Prostate gland (tissue), 2 donors: ENCODE measurements at regions not wholly inside any gene's neighbourhood (a gene's known extent, or its start where the extent isn't known, plus 50 kb on each side); places are given as distances from the start of the nearest gene placed in this dataset.
A peak's percentile ranks its signal among the peaks of the same experiment; 100 is the strongest.

ENCODE experiments used
- POLR2A ChIP-seq: fragments of 450-650 bp; IDR thresholded peaks from one replicate; pipeline ENCODE4 v1.6.1; 2016; ENCODE audit warnings: antibody characterized with exemption, mild to moderate bottlenecking
- POLR2AphosphoS5 ChIP-seq: sonication (generic); formaldehyde crosslinking; IDR thresholded peaks from one replicate; pipeline ENCODE4 v1.6.1; 2017; ENCODE audit warnings: antibody characterized with exemption
- TF ChIP-seq, protein P1 (sequence below), 4 experiments: fragments of 200-600 bp in 2 of 4; fragments of 450-650 bp in 2 of 4; sonication (generic) in 2 of 4; IDR thresholded peaks; 1 replicate in 3 of 4; 2 replicates in 1 of 4; pipeline ENCODE4 v1.5.1; 2016 to 2019; ENCODE audit warnings: antibody characterized with exemption in 4 of 4, mild to moderate bottlenecking in 2 of 4, moderate library complexity in 2 of 4

DNA sequence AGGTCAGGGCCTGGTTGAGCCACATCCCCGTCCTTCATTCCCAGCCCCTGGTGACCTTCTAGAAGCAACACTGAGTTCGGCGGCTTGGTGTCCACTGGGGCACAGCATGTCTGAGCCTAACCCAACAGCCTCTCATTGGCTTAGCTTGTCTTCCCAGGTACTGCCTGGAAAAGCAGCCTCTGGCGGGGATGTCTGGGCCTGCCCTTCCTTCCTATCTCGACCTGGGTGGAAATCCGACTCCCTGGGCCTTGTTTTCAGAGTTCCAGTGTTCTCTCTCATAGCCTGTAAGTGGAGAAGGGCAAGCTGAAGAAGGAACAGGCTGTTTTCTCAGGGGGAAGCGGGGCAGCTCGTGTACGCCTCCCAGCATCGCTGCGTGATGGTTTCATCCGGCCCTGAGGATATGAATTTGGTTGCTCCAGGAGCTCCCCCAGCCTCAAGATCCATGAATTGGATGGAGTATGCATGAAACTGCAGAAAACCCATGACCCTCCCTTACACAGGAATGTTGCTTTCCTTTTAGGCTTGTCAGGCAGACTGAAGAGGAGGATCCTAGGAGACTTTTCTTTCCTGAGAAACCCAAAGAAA is 116.5 kb upstream of the IRF2BP2 start:
- no peak for TF ChIP-seq POLR2A
- TF ChIP-seq, protein P1, sequence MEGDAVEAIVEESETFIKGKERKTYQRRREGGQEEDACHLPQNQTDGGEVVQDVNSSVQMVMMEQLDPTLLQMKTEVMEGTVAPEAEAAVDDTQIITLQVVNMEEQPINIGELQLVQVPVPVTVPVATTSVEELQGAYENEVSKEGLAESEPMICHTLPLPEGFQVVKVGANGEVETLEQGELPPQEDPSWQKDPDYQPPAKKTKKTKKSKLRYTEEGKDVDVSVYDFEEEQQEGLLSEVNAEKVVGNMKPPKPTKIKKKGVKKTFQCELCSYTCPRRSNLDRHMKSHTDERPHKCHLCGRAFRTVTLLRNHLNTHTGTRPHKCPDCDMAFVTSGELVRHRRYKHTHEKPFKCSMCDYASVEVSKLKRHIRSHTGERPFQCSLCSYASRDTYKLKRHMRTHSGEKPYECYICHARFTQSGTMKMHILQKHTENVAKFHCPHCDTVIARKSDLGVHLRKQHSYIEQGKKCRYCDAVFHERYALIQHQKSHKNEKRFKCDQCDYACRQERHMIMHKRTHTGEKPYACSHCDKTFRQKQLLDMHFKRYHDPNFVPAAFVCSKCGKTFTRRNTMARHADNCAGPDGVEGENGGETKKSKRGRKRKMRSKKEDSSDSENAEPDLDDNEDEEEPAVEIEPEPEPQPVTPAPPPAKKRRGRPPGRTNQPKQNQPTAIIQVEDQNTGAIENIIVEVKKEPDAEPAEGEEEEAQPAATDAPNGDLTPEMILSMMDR (IDR thresholded peaks at IDR 0.05) = no peak
- peak; percentile 78 for TF ChIP-seq POLR2AphosphoS5
